ENCODE measurements at regions not wholly inside any gene's neighbourhood (a gene's known extent, or its start where the extent isn't known, plus 50 kb on each side); places are given as distances from the start of the nearest gene placed in this dataset.

DNA sequence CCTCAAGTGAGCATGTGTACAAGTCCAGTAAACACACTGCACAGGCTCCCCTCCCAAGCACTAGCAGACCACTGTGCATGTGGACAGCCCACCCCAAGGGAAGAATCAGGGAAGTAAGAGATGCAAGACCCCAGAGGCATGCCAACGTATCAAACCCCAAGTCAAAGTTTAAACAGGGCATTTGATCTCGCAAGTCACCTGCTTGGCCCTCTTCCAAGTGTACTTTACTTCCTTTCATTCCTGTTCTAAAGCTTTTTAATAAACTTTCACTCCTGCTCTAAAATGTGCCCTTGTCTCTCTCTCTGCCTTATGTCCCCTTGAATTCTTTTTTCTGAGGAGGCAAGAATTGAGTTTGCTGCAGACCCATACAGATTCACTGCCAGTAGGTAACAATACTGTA lies 201.2 kb upstream of the PARD3B start:
- H3K4me3 ChIP-seq (ENCODE audit: low read depth in 1 of 5, low read length in 5 of 5): no peak overlapping the region
- H3K9ac ChIP-seq (ENCODE audit: low read length in 5 of 5): no peak overlapping the region
- H3K9me3 ChIP-seq (ENCODE audit: control insufficient read depth in 5 of 5, low read length in 5 of 5): peaks cover 0 to 5% (median 0%) of the 10 kb centered on the region in 5 donors
- no peaks in the 10 kb centered on the region for H3K4me1 ChIP-seq (ENCODE audit: control insufficient read depth in 5 of 5, insufficient read depth in 5 of 5, low read length in 5 of 5)
- no peaks in the 10 kb centered on the region for H3K36me3 ChIP-seq (ENCODE audit: control insufficient read depth in 5 of 5, insufficient read depth in 5 of 5, low read length in 5 of 5)
- no peaks in the 10 kb centered on the region for H3K27me3 ChIP-seq (ENCODE audit: control insufficient read depth in 5 of 5, insufficient read depth in 4 of 5, low read length in 5 of 5)
- no peak overlapping the region for H3K27ac ChIP-seq (ENCODE audit: low read depth, low read length)

DNA sequence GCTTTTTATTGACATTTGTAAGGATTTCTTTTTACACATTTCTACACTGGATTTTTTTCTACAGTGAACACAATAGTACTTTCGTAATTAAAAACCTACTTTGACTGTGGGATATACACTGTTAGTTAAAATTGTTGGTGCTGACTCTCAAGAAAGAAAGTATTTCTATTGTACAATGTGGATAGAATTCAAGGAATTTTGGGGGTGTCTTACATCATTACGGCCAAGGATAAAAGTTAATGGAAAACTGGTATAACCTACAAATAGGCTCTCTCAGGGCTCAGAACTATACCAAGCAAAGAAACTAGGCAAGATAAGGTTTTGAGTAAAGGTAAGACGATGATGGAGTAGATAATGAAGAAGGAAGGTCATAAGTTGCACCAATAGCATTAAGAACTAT lies 198.4 kb upstream of the PARD3B start:
- no peak overlapping the region for H3K27ac ChIP-seq (ENCODE audit: low read depth, low read length)
- H3K36me3 ChIP-seq (ENCODE audit: control insufficient read depth in 5 of 5, insufficient read depth in 5 of 5, low read length in 5 of 5): no peaks in the 10 kb centered on the region
- H3K9ac ChIP-seq (ENCODE audit: low read length in 5 of 5): no peak overlapping the region
- H3K9me3 ChIP-seq (ENCODE audit: control insufficient read depth in 5 of 5, low read length in 5 of 5): peaks cover 0 to 5% (median 0%) of the 10 kb centered on the region in 5 donors
- H3K4me1 ChIP-seq (ENCODE audit: control insufficient read depth in 5 of 5, insufficient read depth in 5 of 5, low read length in 5 of 5): no peaks in the 10 kb centered on the region
- H3K27me3 ChIP-seq (ENCODE audit: control insufficient read depth in 5 of 5, insufficient read depth in 4 of 5, low read length in 5 of 5): no peaks in the 10 kb centered on the region
- no peak overlapping the region for H3K4me3 ChIP-seq (ENCODE audit: low read depth in 1 of 5, low read length in 5 of 5)

DNA sequence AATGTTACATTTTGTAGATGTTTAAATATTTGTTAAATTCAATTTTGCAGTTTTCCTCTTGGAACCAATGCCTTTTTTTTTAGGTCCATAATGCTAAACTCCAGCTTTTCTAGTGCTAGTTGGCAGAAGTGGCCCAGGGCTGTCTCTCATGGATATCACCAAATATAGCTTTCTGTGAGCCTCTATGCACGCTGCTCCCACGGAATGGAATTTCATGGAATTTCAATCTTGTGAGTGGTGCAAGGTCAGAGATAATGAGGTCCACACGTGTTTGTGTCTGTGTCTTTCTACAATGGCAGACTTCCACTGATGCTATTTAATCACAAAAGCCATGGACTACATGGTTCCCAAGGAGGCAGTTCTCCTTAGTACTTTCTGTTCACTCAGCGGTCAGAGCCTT lies 191.5 kb upstream of the PARD3B start:
- Histone ChIP-seq H3K36me3 (ENCODE audit: control insufficient read depth in 5 of 5, insufficient read depth in 5 of 5, low read length in 5 of 5) (no peaks in the 10 kb centered on the region), H3K27ac (ENCODE audit: low read depth, low read length) (no peak overlapping the region), H3K27me3 (ENCODE audit: control insufficient read depth in 5 of 5, insufficient read depth in 4 of 5, low read length in 5 of 5) (peaks cover 0 to 2% (median 0%) of the 10 kb centered on the region in 5 donors)

DNA sequence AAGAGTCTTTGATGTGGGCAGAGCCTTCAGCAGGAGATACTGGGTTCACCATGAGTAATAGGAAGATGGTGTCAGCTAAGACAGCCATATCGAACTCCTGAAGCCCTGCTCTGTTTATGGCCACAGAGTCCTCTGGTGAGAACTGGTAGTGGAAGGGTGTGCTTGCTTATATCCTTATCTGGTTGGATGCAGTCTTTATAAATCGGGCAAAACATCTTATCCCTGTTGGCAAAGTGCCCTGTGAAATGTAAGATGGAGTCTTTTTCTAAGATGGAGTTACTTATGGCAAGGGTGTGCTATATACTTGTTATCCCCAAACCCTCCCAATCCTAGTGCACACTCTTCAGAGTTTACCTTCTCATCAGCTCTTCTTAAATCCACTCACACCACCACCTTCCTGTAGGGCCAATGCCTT lies 190.8 kb upstream of the PARD3B start:
- no peak overlapping the region for H3K4me3 ChIP-seq (ENCODE audit: low read depth in 1 of 5, low read length in 5 of 5)

More for the DNA sequence above, 191.5 kb upstream of the PARD3B start:
- H3K9ac ChIP-seq (ENCODE audit: low read length in 5 of 5): no peak overlapping the region
- H3K4me3 ChIP-seq (ENCODE audit: low read depth in 1 of 5, low read length in 5 of 5): no peak overlapping the region
- peaks cover 0 to 2% (median 0%) of the 10 kb centered on the region in 5 donors for H3K9me3 ChIP-seq (ENCODE audit: control insufficient read depth in 5 of 5, low read length in 5 of 5)
- H3K4me1 ChIP-seq (ENCODE audit: control insufficient read depth in 5 of 5, insufficient read depth in 5 of 5, low read length in 5 of 5): no peaks in the 10 kb centered on the region

DNA sequence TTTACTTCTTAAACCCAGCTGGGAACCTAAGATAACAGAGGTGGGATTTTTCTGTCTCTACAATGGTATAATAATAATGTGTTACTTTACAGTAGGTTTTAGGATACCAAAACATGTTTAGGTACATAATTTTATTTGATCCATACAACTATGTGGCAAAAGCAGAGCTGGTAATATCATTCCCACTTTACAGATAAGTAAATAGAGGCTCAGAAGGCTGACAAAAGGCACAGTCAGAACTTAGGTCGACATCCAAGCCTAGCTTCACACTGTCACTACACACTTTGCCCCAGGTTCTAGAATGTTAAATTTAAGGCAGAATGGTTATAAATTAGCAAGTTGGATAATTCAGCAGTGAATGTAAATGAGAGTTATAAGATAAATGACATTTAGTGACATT lies 189.6 kb upstream of the PARD3B start:
- H3K9me3 ChIP-seq (ENCODE audit: control insufficient read depth in 5 of 5, low read length in 5 of 5): no peaks in the 10 kb centered on the region
- H3K36me3 ChIP-seq (ENCODE audit: control insufficient read depth in 5 of 5, insufficient read depth in 5 of 5, low read length in 5 of 5): no peaks in the 10 kb centered on the region
- H3K27me3 ChIP-seq (ENCODE audit: control insufficient read depth in 5 of 5, insufficient read depth in 4 of 5, low read length in 5 of 5): peaks cover 0 to 2% (median 0%) of the 10 kb centered on the region in 5 donors
- H3K27ac ChIP-seq (ENCODE audit: low read depth, low read length): no peak overlapping the region
- H3K4me3 ChIP-seq (ENCODE audit: low read depth in 1 of 5, low read length in 5 of 5): no peak overlapping the region
- no peaks in the 10 kb centered on the region for H3K4me1 ChIP-seq (ENCODE audit: control insufficient read depth in 5 of 5, insufficient read depth in 5 of 5, low read length in 5 of 5)
- no peak overlapping the region for H3K9ac ChIP-seq (ENCODE audit: low read length in 5 of 5)

More for the DNA sequence above, 190.8 kb upstream of the PARD3B start:
- no peaks in the 10 kb centered on the region for H3K9me3 ChIP-seq (ENCODE audit: control insufficient read depth in 5 of 5, low read length in 5 of 5)
- H3K36me3 ChIP-seq (ENCODE audit: control insufficient read depth in 5 of 5, insufficient read depth in 5 of 5, low read length in 5 of 5): no peaks in the 10 kb centered on the region
- H3K27me3 ChIP-seq (ENCODE audit: control insufficient read depth in 5 of 5, insufficient read depth in 4 of 5, low read length in 5 of 5): peaks cover 0 to 2% (median 0%) of the 10 kb centered on the region in 5 donors
- H3K4me1 ChIP-seq (ENCODE audit: control insufficient read depth in 5 of 5, insufficient read depth in 5 of 5, low read length in 5 of 5): no peaks in the 10 kb centered on the region
- H3K27ac ChIP-seq (ENCODE audit: low read depth, low read length): no peak overlapping the region
- no peak overlapping the region for H3K9ac ChIP-seq (ENCODE audit: low read length in 5 of 5)

DNA sequence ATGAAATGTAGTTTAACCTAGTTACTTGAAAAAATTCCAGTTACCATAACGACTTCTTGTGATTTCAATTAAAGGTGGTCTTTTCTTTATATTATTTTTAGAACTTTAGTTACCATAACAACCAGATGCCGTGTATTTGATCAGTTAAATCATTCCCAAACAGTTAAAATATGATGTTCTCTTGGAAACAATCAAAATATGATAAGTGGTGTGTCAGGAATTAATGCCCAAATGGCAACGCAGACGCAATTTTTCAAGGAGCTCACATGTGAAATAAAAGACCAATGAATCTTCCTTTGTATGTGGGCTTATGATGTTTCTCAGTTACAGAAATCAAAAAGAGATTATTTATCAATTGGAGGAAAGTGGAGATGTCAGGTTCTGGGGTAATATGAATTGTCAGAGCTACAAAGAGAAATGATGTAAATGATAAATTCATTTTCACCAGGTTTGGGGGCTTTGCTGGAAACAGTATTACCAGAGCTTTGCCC lies 189.1 kb upstream of the PARD3B start:
- Histone ChIP-seq H3K4me1 (ENCODE audit: control insufficient read depth in 5 of 5, insufficient read depth in 5 of 5, low read length in 5 of 5) (no peaks in the 10 kb centered on the region), H3K27me3 (ENCODE audit: control insufficient read depth in 5 of 5, insufficient read depth in 4 of 5, low read length in 5 of 5) (peaks cover 0 to 2% (median 0%) of the 10 kb centered on the region in 5 donors), H3K27ac (ENCODE audit: low read depth, low read length) (no peak overlapping the region), H3K36me3 (ENCODE audit: control insufficient read depth in 5 of 5, insufficient read depth in 5 of 5, low read length in 5 of 5) (no peaks in the 10 kb centered on the region), H3K9me3 (ENCODE audit: control insufficient read depth in 5 of 5, low read length in 5 of 5) (no peaks in the 10 kb centered on the region), H3K4me3 (ENCODE audit: low read depth in 1 of 5, low read length in 5 of 5) (no peak overlapping the region), H3K9ac (ENCODE audit: low read length in 5 of 5) (no peak overlapping the region)

DNA sequence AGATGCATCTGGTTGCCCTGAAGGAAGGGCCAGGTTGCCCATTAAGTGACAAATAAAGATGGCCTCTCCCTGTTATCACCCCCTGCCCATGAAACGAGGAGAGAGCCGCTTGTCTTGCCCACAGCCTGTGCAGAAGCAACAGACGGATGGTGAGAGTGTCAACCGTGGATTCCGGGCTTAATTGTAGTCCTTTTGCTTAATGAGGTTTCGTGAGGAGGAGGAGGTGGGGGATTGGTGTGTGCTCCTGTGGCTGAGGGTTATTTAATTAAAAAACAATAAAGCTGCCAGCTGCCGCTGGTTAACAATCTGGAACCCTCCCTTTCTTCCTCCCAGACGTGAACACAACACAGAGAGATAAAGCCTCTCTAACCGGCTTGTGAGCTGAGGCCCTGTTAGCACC lies 188.0 kb upstream of the PARD3B start:
- no peaks in the 10 kb centered on the region for H3K4me1 ChIP-seq (ENCODE audit: control insufficient read depth in 5 of 5, insufficient read depth in 5 of 5, low read length in 5 of 5)
- H3K27me3 ChIP-seq (ENCODE audit: control insufficient read depth in 5 of 5, insufficient read depth in 4 of 5, low read length in 5 of 5): peaks cover 0 to 2% (median 0%) of the 10 kb centered on the region in 5 donors
- H3K27ac ChIP-seq (ENCODE audit: low read depth, low read length): no peak overlapping the region
- no peak overlapping the region for H3K4me3 ChIP-seq (ENCODE audit: low read depth in 1 of 5, low read length in 5 of 5)
- no peaks in the 10 kb centered on the region for H3K9me3 ChIP-seq (ENCODE audit: control insufficient read depth in 5 of 5, low read length in 5 of 5)
- no peak overlapping the region for H3K9ac ChIP-seq (ENCODE audit: low read length in 5 of 5)
- no peaks in the 10 kb centered on the region for H3K36me3 ChIP-seq (ENCODE audit: control insufficient read depth in 5 of 5, insufficient read depth in 5 of 5, low read length in 5 of 5)

DNA sequence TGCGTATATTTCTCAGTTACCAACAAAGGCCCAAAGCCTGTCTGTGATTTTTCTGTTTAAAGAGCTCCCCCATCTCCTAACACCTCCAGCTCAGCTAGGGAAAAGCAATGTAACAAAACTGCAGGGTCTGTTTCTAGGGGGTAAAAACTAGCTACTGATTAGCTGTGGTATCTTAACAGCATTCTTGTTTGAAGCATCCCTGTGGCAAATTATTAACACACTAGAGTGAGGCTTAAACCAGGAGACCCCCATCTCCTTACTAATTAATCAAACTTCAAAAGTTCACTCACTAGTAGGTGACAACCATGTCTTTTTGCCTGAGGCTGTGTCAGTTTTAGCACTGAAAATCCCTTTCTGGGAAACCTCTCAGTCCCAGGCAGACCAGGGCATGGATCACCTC lies 186.2 kb upstream of the PARD3B start:
- H3K4me3 ChIP-seq (ENCODE audit: low read depth in 1 of 5, low read length in 5 of 5): no peak overlapping the region
- H3K9ac ChIP-seq (ENCODE audit: low read length in 5 of 5): no peak overlapping the region
- peaks cover 0 to 2% (median 0%) of the 10 kb centered on the region in 5 donors for H3K27me3 ChIP-seq (ENCODE audit: control insufficient read depth in 5 of 5, insufficient read depth in 4 of 5, low read length in 5 of 5)
- no peaks in the 10 kb centered on the region for H3K9me3 ChIP-seq (ENCODE audit: control insufficient read depth in 5 of 5, low read length in 5 of 5)
- H3K36me3 ChIP-seq (ENCODE audit: control insufficient read depth in 5 of 5, insufficient read depth in 5 of 5, low read length in 5 of 5): no peaks in the 10 kb centered on the region
- H3K4me1 ChIP-seq (ENCODE audit: control insufficient read depth in 5 of 5, insufficient read depth in 5 of 5, low read length in 5 of 5): no peaks in the 10 kb centered on the region
- no peak overlapping the region for H3K27ac ChIP-seq (ENCODE audit: low read depth, low read length)

DNA sequence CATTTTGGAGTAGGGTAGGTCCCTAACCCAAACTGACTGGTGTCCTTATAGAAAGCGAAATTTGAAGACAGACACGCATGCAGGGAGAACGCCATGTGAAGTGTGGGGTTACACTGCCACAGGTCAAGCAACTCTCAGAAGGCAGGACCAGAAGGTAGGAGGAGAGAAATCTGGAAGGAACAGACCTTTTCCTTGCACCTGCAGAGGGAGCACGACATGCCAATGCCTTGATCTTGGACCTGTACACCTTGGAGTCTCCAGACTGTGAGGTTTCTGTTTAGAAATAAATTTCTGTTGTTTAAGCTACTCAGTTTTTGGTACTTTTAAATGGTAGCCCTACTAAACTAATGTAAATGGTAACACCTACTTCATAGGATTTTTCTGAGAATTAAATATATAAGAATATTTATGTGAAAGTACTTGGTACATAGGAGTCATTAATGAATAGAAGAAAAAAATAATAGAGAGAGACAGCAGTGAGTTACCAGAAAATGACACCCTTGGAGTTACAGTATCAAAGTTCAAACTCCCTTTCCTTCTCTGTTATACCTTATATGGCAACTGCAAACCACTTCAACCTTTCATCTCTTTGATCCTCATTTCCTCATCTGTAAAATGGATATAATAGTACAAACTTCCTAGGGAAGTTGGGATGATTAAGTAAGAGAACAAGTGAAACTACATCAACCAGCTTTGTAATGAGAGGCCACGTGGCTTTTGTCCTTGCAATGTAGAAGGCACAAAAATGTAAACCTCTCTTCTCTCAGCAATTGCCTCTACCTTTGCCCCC lies 184.9 kb upstream of the PARD3B start:
- Histone ChIP-seq H3K27ac (ENCODE audit: low read depth, low read length) (no peak overlapping the region), H3K4me3 (ENCODE audit: low read depth in 1 of 5, low read length in 5 of 5) (no peak overlapping the region), H3K9me3 (ENCODE audit: control insufficient read depth in 5 of 5, low read length in 5 of 5) (no peaks in the 10 kb centered on the region), H3K9ac (ENCODE audit: low read length in 5 of 5) (no peak overlapping the region), H3K4me1 (ENCODE audit: control insufficient read depth in 5 of 5, insufficient read depth in 5 of 5, low read length in 5 of 5) (no peaks in the 10 kb centered on the region), H3K27me3 (ENCODE audit: control insufficient read depth in 5 of 5, insufficient read depth in 4 of 5, low read length in 5 of 5) (peaks cover 0 to 2% (median 0%) of the 10 kb centered on the region in 5 donors), H3K36me3 (ENCODE audit: control insufficient read depth in 5 of 5, insufficient read depth in 5 of 5, low read length in 5 of 5) (no peaks in the 10 kb centered on the region)

DNA sequence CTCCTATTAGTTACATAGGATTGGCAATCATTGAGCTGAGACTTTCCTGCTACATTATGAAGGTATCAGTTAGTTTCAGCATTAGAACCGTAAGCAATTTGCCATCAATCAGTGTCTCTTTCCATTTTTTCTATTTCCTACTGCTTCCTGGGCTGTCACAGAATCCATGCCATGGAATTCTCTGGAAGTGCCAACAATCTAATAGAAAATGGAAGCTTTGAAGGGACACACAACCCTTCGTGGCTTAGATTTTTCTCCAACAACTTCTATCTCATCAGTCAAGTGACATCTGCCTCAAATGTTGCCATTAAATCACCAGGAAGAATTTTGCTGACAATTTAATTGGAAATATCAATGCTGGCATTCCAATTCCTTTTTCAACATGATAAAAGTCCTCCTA lies 183.5 kb upstream of the PARD3B start:
- peaks cover 0 to 2% (median 0%) of the 10 kb centered on the region in 5 donors for H3K27me3 ChIP-seq (ENCODE audit: control insufficient read depth in 5 of 5, insufficient read depth in 4 of 5, low read length in 5 of 5)
- no peak overlapping the region for H3K27ac ChIP-seq (ENCODE audit: low read depth, low read length)
- no peaks in the 10 kb centered on the region for H3K4me1 ChIP-seq (ENCODE audit: control insufficient read depth in 5 of 5, insufficient read depth in 5 of 5, low read length in 5 of 5)
- H3K36me3 ChIP-seq (ENCODE audit: control insufficient read depth in 5 of 5, insufficient read depth in 5 of 5, low read length in 5 of 5): no peaks in the 10 kb centered on the region
- no peak overlapping the region for H3K4me3 ChIP-seq (ENCODE audit: low read depth in 1 of 5, low read length in 5 of 5)
- no peaks in the 10 kb centered on the region for H3K9me3 ChIP-seq (ENCODE audit: control insufficient read depth in 5 of 5, low read length in 5 of 5)
- H3K9ac ChIP-seq (ENCODE audit: low read length in 5 of 5): no peak overlapping the region
